ENCODE measurements at regions not wholly inside any gene's neighbourhood (a gene's known extent, or its start where the extent isn't known, plus 50 kb on each side); places are given as distances from the start of the nearest gene placed in this dataset.

GRCh38 chr18:51915176-51915575 lies 424.8 kb upstream of the DCC start:
- H3K9ac ChIP-seq (ENCODE audit: insufficient read depth, low read depth, low read length), result no peak overlapping the region
- ATAC-seq (no peak), FAIRE-seq (no peak), DNase-seq (ENCODE audit: low spot score) (no peak)
- no peak overlapping the region for H3K4me2 ChIP-seq (ENCODE audit: low read depth, low read length)
- no peaks in the 10 kb centered on the region for H3K79me2 ChIP-seq (ENCODE audit: insufficient read depth, low read length)
- H3K27ac ChIP-seq (ENCODE audit: extremely low read length, insufficient read depth, low read length), result no peak overlapping the region
- H3K4me1 ChIP-seq (ENCODE audit: insufficient read depth, low read length), result no peaks in the 10 kb centered on the region
- POLR2A ChIA-PET, result no interaction called here
- CTCF ChIA-PET (ENCODE audit: low intra/inter-chr PET ratio, low total read pairs), result no interaction called here
- H3K4me3 ChIP-seq (replicated peaks in 1 of 3; ENCODE audit: insufficient read depth in 1 of 3, low read depth in 2 of 3, low read length in 3 of 3), result no peak overlapping the region
- no peaks in the 10 kb centered on the region; a peak in 1 of 5 replicates for H3K27me3 ChIP-seq (ENCODE audit: control insufficient read depth in 1 of 2, insufficient read depth in 2 of 2, low read length in 2 of 2)
- H2AFZ ChIP-seq (ENCODE audit: low read length), result no peak overlapping the region
- WGBS (ENCODE audit: low lambda C conversion rate), result 50% methylated on average over 7 of the region's 7 CpGs
- no peaks in the 10 kb centered on the region for H3K36me3 ChIP-seq (replicated peaks in 1 of 2; ENCODE audit: control insufficient read depth in 1 of 2, insufficient read depth in 2 of 2, low read length in 2 of 2)
- H4K20me1 ChIP-seq (ENCODE audit: insufficient read depth, low read length), result no peaks in the 10 kb centered on the region
- in situ Hi-C loops (cut with HindIII; ENCODE audit: extremely low pct_ligation_motif_present, low pct_unique_long_range_greater_than_20kb) (no loop called here), intact Hi-C loops (cut with micrococcal nuclease; ENCODE audit: unreplicated experiment) (no loop called here)
- no TSS peak for BruUV-seq (replicated peaks)
- peaks cover 42% of the 10 kb centered on the region for H3K9me3 ChIP-seq (ENCODE audit: low read length)
- no peak for TF ChIP-seq MATR3 (CRISPR knock-in tag; IDR thresholded peaks at IDR 0.05)
- TF ChIP-seq ZSCAN25 (CRISPR knock-in tag; IDR thresholded peaks at IDR 0.05), result no peak
- TF ChIP-seq ZNF260 (CRISPR knock-in tag; IDR thresholded peaks at IDR 0.05; ENCODE audit: borderline replicate concordance, low read depth), result no peak
- no peak for TF ChIP-seq DDIT3 (CRISPR knock-in tag; IDR thresholded peaks at IDR 0.05)
- no peak for TF ChIP-seq ZNF850 (CRISPR knock-in tag; conservative IDR thresholded peaks at IDR 0.05)
- no peak for TF ChIP-seq EEA1 (CRISPR knock-in tag; IDR thresholded peaks at IDR 0.05; ENCODE audit: borderline replicate concordance)
- TF ChIP-seq ZNF773 (CRISPR knock-in tag; IDR thresholded peaks at IDR 0.05; ENCODE audit: borderline replicate concordance), result no peak
- TF ChIP-seq, protein P1, sequence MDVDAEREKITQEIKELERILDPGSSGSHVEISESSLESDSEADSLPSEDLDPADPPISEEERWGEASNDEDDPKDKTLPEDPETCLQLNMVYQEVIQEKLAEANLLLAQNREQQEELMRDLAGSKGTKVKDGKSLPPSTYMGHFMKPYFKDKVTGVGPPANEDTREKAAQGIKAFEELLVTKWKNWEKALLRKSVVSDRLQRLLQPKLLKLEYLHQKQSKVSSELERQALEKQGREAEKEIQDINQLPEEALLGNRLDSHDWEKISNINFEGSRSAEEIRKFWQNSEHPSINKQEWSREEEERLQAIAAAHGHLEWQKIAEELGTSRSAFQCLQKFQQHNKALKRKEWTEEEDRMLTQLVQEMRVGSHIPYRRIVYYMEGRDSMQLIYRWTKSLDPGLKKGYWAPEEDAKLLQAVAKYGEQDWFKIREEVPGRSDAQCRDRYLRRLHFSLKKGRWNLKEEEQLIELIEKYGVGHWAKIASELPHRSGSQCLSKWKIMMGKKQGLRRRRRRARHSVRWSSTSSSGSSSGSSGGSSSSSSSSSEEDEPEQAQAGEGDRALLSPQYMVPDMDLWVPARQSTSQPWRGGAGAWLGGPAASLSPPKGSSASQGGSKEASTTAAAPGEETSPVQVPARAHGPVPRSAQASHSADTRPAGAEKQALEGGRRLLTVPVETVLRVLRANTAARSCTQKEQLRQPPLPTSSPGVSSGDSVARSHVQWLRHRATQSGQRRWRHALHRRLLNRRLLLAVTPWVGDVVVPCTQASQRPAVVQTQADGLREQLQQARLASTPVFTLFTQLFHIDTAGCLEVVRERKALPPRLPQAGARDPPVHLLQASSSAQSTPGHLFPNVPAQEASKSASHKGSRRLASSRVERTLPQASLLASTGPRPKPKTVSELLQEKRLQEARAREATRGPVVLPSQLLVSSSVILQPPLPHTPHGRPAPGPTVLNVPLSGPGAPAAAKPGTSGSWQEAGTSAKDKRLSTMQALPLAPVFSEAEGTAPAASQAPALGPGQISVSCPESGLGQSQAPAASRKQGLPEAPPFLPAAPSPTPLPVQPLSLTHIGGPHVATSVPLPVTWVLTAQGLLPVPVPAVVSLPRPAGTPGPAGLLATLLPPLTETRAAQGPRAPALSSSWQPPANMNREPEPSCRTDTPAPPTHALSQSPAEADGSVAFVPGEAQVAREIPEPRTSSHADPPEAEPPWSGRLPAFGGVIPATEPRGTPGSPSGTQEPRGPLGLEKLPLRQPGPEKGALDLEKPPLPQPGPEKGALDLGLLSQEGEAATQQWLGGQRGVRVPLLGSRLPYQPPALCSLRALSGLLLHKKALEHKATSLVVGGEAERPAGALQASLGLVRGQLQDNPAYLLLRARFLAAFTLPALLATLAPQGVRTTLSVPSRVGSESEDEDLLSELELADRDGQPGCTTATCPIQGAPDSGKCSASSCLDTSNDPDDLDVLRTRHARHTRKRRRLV (CRISPR knock-in tag; IDR thresholded peaks at IDR 0.05), result no peak
- no peak for TF ChIP-seq PAF1 (CRISPR knock-in tag; IDR thresholded peaks at IDR 0.05)
- no peak for TF ChIP-seq ZNF569 (CRISPR knock-in tag; IDR thresholded peaks at IDR 0.05; ENCODE audit: borderline replicate concordance)
- TF ChIP-seq, protein P2, sequence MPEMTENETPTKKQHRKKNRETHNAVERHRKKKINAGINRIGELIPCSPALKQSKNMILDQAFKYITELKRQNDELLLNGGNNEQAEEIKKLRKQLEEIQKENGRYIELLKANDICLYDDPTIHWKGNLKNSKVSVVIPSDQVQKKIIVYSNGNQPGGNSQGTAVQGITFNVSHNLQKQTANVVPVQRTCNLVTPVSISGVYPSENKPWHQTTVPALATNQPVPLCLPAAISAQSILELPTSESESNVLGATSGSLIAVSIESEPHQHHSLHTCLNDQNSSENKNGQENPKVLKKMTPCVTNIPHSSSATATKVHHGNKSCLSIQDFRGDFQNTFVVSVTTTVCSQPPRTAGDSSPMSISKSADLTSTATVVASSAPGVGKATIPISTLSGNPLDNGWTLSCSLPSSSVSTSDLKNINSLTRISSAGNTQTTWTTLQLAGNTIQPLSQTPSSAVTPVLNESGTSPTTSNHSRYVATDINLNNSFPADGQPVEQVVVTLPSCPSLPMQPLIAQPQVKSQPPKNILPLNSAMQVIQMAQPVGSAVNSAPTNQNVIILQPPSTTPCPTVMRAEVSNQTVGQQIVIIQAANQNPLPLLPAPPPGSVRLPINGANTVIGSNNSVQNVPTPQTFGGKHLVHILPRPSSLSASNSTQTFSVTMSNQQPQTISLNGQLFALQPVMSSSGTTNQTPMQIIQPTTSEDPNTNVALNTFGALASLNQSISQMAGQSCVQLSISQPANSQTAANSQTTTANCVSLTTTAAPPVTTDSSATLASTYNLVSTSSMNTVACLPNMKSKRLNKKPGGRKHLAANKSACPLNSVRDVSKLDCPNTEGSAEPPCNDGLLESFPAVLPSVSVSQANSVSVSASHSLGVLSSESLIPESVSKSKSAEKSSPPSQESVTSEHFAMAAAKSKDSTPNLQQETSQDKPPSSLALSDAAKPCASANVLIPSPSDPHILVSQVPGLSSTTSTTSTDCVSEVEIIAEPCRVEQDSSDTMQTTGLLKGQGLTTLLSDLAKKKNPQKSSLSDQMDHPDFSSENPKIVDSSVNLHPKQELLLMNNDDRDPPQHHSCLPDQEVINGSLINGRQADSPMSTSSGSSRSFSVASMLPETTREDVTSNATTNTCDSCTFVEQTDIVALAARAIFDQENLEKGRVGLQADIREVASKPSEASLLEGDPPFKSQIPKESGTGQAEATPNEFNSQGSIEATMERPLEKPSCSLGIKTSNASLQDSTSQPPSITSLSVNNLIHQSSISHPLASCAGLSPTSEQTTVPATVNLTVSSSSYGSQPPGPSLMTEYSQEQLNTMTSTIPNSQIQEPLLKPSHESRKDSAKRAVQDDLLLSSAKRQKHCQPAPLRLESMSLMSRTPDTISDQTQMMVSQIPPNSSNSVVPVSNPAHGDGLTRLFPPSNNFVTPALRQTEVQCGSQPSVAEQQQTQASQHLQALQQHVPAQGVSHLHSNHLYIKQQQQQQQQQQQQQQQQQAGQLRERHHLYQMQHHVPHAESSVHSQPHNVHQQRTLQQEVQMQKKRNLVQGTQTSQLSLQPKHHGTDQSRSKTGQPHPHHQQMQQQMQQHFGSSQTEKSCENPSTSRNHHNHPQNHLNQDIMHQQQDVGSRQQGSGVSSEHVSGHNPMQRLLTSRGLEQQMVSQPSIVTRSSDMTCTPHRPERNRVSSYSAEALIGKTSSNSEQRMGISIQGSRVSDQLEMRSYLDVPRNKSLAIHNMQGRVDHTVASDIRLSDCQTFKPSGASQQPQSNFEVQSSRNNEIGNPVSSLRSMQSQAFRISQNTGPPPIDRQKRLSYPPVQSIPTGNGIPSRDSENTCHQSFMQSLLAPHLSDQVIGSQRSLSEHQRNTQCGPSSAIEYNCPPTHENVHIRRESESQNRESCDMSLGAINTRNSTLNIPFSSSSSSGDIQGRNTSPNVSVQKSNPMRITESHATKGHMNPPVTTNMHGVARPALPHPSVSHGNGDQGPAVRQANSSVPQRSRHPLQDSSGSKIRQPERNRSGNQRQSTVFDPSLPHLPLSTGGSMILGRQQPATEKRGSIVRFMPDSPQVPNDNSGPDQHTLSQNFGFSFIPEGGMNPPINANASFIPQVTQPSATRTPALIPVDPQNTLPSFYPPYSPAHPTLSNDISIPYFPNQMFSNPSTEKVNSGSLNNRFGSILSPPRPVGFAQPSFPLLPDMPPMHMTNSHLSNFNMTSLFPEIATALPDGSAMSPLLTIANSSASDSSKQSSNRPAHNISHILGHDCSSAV (CRISPR knock-in tag; IDR thresholded peaks at IDR 0.05; ENCODE audit: borderline replicate concordance), result no peak
- no peak for TF ChIP-seq SRY (CRISPR knock-in tag; IDR thresholded peaks at IDR 0.05)
- TF ChIP-seq RARA (CRISPR knock-in tag; IDR thresholded peaks at IDR 0.05), result no peak

Measured in HepG2 (cell line).